ENCODE measurements at regions not wholly inside any gene's neighbourhood (a gene's known extent, or its start where the extent isn't known, plus 50 kb on each side); places are given as distances from the start of the nearest gene placed in this dataset.

DNA sequence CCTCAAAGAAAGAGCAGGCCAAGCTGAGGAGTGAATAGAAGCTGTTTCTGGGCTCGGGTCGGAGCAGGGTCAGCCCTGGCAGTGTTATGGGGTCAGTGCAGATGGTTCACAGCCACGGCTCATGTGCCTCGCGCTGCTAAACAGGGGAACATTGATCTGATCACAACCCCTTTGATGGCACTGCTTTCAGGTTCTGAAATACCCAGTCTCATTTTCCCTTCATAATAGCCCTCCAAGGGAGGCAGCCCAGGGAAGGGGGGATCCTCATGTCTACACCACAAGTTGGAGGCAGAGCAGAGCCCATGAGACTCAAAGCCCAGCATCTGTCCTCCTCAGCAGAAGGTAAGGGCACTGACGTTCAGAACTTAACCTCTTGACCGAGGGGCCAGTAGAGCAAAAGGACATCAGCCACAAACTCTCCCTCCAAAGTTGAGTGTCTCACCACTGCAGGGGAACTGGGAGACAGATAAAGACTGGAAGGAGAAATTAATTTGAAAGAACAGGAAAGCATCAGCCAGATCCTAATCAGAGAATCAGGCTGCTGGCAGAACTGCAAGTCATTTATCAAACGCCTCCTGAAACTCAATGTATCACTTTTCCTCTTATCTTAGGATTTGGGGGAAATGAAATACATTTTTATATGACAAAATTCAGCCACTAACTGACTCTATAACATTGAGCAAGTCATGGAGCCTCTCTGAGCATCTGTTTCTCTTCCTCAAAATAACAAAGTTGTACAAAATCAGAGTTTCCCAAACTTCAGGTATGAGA is 110.6 kb downstream of the SH3TC2 start:
- TF ChIP-seq POLR2A (IDR thresholded peaks at IDR 0.05; ENCODE audit: low read length) (no peak), GATA1 (IDR thresholded peaks at IDR 0.05; ENCODE audit: low read depth, low read length) (no peak)

Data from erythroblast (primary cell).